ENCODE measurements at regions not wholly inside any gene's neighbourhood (a gene's known extent, or its start where the extent isn't known, plus 50 kb on each side); places are given as distances from the start of the nearest gene placed in this dataset.
"Not testable (repeated sequence)": the region's sequence is repeated elsewhere in the genome, so short reads cannot be mapped to it uniquely, and the experiment has no call there.

- no peak for DNase-seq
Measured at GRCh38 chr1:213738658-213739057, 249.1 kb upstream of the PROX1 start.

GRCh38 chr1:213742992-213743391 is 244.8 kb upstream of the PROX1 start:
- no peak for DNase-seq

GRCh38 chr1:213744780-213745179 is 243.0 kb upstream of the PROX1 start:
- DNase-seq = no peak

- peak; percentile 11 for DNase-seq
Measured at GRCh38 chr1:213745451-213745850, 242.3 kb upstream of the PROX1 start.

GRCh38 chr1:213749558-213749957 is 238.2 kb upstream of the PROX1 start:
- DNase-seq = no peak

GRCh38 chr1:213750231-213751063 is 237.3 kb upstream of the PROX1 start:
- no peak for DNase-seq

GRCh38 chr1:213751064-213751397 is 236.7 kb upstream of the PROX1 start:
- DNase-seq = no peak

GRCh38 chr1:213759359-213760181 is 228.2 kb upstream of the PROX1 start:
- peak; percentile 21 for DNase-seq

GRCh38 chr1:213761845-213762407 is 225.8 kb upstream of the PROX1 start:
- no peak for DNase-seq

- DNase-seq = no peak
Measured at GRCh38 chr1:213767683-213768082, 220.1 kb upstream of the PROX1 start.

- peak; percentile 68 for DNase-seq
Measured at GRCh38 chr1:213772128-213773063, 215.4 kb upstream of the PROX1 start.

GRCh38 chr1:213773975-213774374 is 213.8 kb upstream of the PROX1 start:
- DNase-seq = no peak

- DNase-seq = no peak
Measured at GRCh38 chr1:213776969-213777368, 210.8 kb upstream of the PROX1 start.

GRCh38 chr1:213779228-213779627 is 208.5 kb upstream of the PROX1 start:
- no peak for DNase-seq

GRCh38 chr1:213782941-213783672 is 204.7 kb upstream of the PROX1 start:
- DNase-seq = peak; percentile 29

GRCh38 chr1:213783893-213784292 is 203.9 kb upstream of the PROX1 start:
- no peak for DNase-seq

GRCh38 chr1:213786683-213787082 is 201.1 kb upstream of the PROX1 start:
- DNase-seq = no peak

GRCh38 chr1:213790565-213790964 is 197.2 kb upstream of the PROX1 start:
- no peak for DNase-seq

- no peak for DNase-seq
Measured at GRCh38 chr1:213793482-213794067, 194.2 kb upstream of the PROX1 start.

GRCh38 chr1:213796525-213796924 is 191.2 kb upstream of the PROX1 start:
- no peak for DNase-seq

GRCh38 chr1:213808288-213808687 is 179.5 kb upstream of the PROX1 start:
- not testable (repeated sequence) for DNase-seq

- DNase-seq = peak; percentile 76
Measured at GRCh38 chr1:213817156-213817555, 170.6 kb upstream of the PROX1 start.
